CD14-positive monocyte (primary cell): ENCODE measurements at regions not wholly inside any gene's neighbourhood (a gene's known extent, or its start where the extent isn't known, plus 50 kb on each side); places are given as distances from the start of the nearest gene placed in this dataset.

Experiments
- DNase-seq, 3 donors: peaks; one replicate each; pipeline ENCODE4 v3.0.0-alpha.2; 2011 to 2022
- H2AFZ ChIP-seq: 2 replicates; pipeline ENCODE4 v1.6.0; 2012; ENCODE audit warnings: mild to moderate bottlenecking, low read depth, low read length, inconsistent platforms; ENCODE audit not compliant: insufficient read depth, poor library complexity, severe bottlenecking
- H3K27ac ChIP-seq, 2 donors: 1 replicate in 1 of 2; 2 replicates in 1 of 2; pipeline ENCODE4 v1.5.1; 2012 to 2013; ENCODE audit warnings: low read length in 2 of 2, control low read depth in 1 of 2, inconsistent platforms in 1 of 2, low read depth in 1 of 2, mild to moderate bottlenecking in 1 of 2
- H3K27me3 ChIP-seq, 2 donors: one replicate each; pipeline versions ENCODE4 v1.6.0 to v1.6.1; 2011 to 2013; ENCODE audit warnings: low read length in 2 of 2; ENCODE audit not compliant: control insufficient read depth in 2 of 2, insufficient read depth in 2 of 2
- H3K36me3 ChIP-seq, 2 donors: replicated peaks in 1 of 2; 1 replicate in 1 of 2; 2 replicates in 1 of 2; pipeline versions ENCODE4 v1.5.1 to v1.6.1; 2012 to 2013; ENCODE audit warnings: low read length in 2 of 2, control low read depth in 1 of 2, inconsistent platforms in 1 of 2, mild to moderate bottlenecking in 1 of 2; ENCODE audit not compliant: insufficient read depth in 2 of 2, control insufficient read depth in 1 of 2
- H3K4me1 ChIP-seq, 2 donors: 1 replicate in 1 of 2; 2 replicates in 1 of 2; pipeline versions ENCODE4 v1.5.1 to v1.6.1; 2012 to 2013; ENCODE audit warnings: low read length in 2 of 2, control low read depth in 1 of 2, inconsistent platforms in 1 of 2, mild to moderate bottlenecking in 1 of 2, moderate library complexity in 1 of 2; ENCODE audit not compliant: insufficient read depth in 2 of 2, control insufficient read depth in 1 of 2
- H3K4me2 ChIP-seq: replicated peaks from 2 replicates; pipeline ENCODE3; 2012; ENCODE audit warnings: low read length, moderate library complexity, mild to moderate bottlenecking; ENCODE audit not compliant: poor library complexity, severe bottlenecking; ENCODE audit errors: extremely low read depth
- H3K4me3 ChIP-seq, 3 experiments: fragments of 200-600 bp in 1 of 3; sonication (generic) in 1 of 3; replicated peaks in 1 of 3; 1 replicate in 2 of 3; 2 replicates in 1 of 3; pipeline ENCODE4 v1.5.1; 2011 to 2013; ENCODE audit warnings: low read length in 3 of 3, mild to moderate bottlenecking in 3 of 3, control low read depth in 2 of 3, low read depth in 2 of 3, inconsistent platforms in 1 of 3, moderate library complexity in 1 of 3
- H3K79me2 ChIP-seq: 2 replicates; pipeline ENCODE4 v1.6.0; 2012; ENCODE audit warnings: mild to moderate bottlenecking, control low read depth, inconsistent platforms, low read length, moderate library complexity; ENCODE audit not compliant: insufficient read depth
- H3K9ac ChIP-seq: 2 replicates; pipeline ENCODE4 v1.6.0; 2017; ENCODE audit warnings: low read length, mild to moderate bottlenecking; ENCODE audit not compliant: insufficient read depth, poor library complexity, severe bottlenecking
- H3K9me3 ChIP-seq, 2 donors: replicated peaks in 1 of 2; 1 replicate in 1 of 2; 2 replicates in 1 of 2; pipeline versions ENCODE4 v1.5.1 to v1.6.1; 2012 to 2013; ENCODE audit warnings: low read length in 2 of 2, control low read depth in 1 of 2; ENCODE audit not compliant: control insufficient read depth in 1 of 2, insufficient read depth in 1 of 2
- H4K20me1 ChIP-seq: 2 replicates; pipeline ENCODE4 v1.6.0; 2012; ENCODE audit warnings: mild to moderate bottlenecking, low read length, control low read depth, moderate library complexity; ENCODE audit not compliant: insufficient read depth
- H3K27ac Mint-ChIP-seq, 7 donors: one replicate each; pipeline ENCODE4 v1.8.0; 2020; ENCODE audit warnings: mild to moderate bottlenecking in 7 of 7, mixed read lengths in 7 of 7, moderate library complexity in 6 of 7, inconsistent platforms in 2 of 7
- H3K27me3 Mint-ChIP-seq, 3 donors: one replicate each; pipeline ENCODE4 v1.8.0; 2021 to 2022; ENCODE audit warnings: low read depth in 3 of 3, mild to moderate bottlenecking in 3 of 3, mixed read lengths in 3 of 3, moderate library complexity in 3 of 3, inconsistent platforms in 1 of 3
- H3K36me3 Mint-ChIP-seq, 2 donors: one replicate each; pipeline ENCODE4 v1.8.0; 2020; ENCODE audit warnings: mixed read lengths in 2 of 2, inconsistent platforms in 1 of 2, mild to moderate bottlenecking in 1 of 2
- H3K4me1 Mint-ChIP-seq: one replicate; pipeline ENCODE4 v1.8.0; 2020; ENCODE audit warnings: mild to moderate bottlenecking, mixed read lengths
- H3K4me3 Mint-ChIP-seq, 2 donors: one replicate each; pipeline ENCODE4 v1.8.0; 2020; ENCODE audit warnings: mild to moderate bottlenecking in 2 of 2, mixed read lengths in 2 of 2, moderate library complexity in 1 of 2
- H3K9me3 Mint-ChIP-seq, 7 donors: one replicate each; pipeline ENCODE4 v1.8.0; 2020 to 2022; ENCODE audit warnings: mixed read lengths in 7 of 7, mild to moderate bottlenecking in 6 of 7, moderate library complexity in 6 of 7, inconsistent platforms in 2 of 7
- CTCF ChIP-seq: fragments of 200-600 bp; IDR thresholded peaks from one replicate; pipeline ENCODE4 v1.8.0; 2022; ENCODE audit warnings: antibody characterized with exemption, mild to moderate bottlenecking
- WGBS: methylation state at CpG from one replicate; pipeline ENCODE4 v1.1.5; 2013; ENCODE audit warnings: missing lambda C conversion rate; ENCODE audit not compliant: insufficient coverage; 5-methylcytosine and 5-hydroxymethylcytosine counted together
- intact Hi-C, 2 donors: fragments of 100-400 bp; cut with micrococcal nuclease; formaldehyde crosslinking; loops; one replicate each; pipeline versions ENCODE4 v1.15.0 to v1.15.1; 2023

DNA sequence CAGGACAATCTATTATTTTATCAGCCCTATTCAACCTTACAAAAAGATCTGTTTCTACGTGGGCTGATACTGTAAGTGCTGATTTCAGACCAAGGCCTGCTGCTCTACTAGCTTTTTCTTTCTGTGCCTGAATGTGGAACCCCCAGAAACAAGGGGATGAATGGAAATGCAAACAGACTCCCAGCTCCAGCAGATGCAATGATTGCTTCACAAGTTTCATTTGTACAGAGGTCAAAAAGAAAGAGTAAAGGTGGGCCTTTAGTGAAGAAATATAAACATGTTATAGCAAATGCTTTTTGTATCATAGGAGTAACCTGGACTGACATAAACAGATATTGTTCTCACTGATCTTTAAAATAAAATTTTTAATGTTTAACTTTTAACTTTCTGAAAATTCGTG, 130.2 kb upstream of the SLC25A13 start:
- Histone ChIP-seq H3K4me2 (no peak overlapping the region), H3K79me2 (no peaks in the 10 kb centered on the region), H3K36me3 (no peaks in the 10 kb centered on the region), H2AFZ (no peak overlapping the region), H3K4me3 (no peak overlapping the region), H3K9me3 (peaks cover 0 to 5% of the 10 kb centered on the region in 2 donors), H3K27ac (no peak overlapping the region), H4K20me1 (no peaks in the 10 kb centered on the region), H3K27me3 (no peaks in the 10 kb centered on the region), H3K9ac (no peak overlapping the region), H3K4me1 (no peaks in the 10 kb centered on the region)
- intact Hi-C loops = no loop called here
- no peak overlapping the region for H3K4me3 Mint-ChIP-seq
- no peak for DNase-seq
- no peaks in the 10 kb centered on the region for H3K36me3 Mint-ChIP-seq
- no peaks in the 10 kb centered on the region for H3K27me3 Mint-ChIP-seq
- TF ChIP-seq CTCF = no peak
- no peak overlapping the region for H3K27ac Mint-ChIP-seq
- WGBS = 100% methylated on average over 1 of the region's 2 CpGs
- peaks cover 0 to 7% (median under 1%) of the 10 kb centered on the region in 7 donors for H3K9me3 Mint-ChIP-seq
- no peaks in the 10 kb centered on the region for H3K4me1 Mint-ChIP-seq

DNA sequence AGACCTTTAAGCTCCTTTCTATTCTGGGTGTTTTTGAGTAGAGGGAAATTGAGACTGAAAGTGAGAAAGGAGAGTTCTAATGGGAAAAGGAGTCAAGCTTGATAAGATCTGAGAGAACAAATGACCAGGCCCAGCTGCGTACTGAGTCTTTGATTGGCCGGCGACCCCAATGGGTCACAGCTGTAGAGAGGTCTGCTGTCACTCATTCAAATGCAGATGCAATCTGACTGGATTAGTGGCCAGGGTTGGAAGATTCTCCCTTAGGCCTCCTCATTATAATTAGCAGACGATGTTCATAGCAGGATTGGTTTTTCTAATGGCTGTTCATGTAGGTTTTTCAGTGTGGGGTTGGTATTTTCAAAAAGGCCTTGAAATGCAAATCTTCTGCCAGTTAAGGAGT, 127.2 kb upstream of the SLC25A13 start:
- intact Hi-C loops = no loop called here
- WGBS = 100% methylated on average over 1 of the region's 4 CpGs

More for the DNA sequence above, 127.2 kb upstream of the SLC25A13 start:
- peaks cover 0 to 5% (median 0%) of the 10 kb centered on the region in 7 donors for H3K9me3 Mint-ChIP-seq
- no peak overlapping the region for H3K9ac ChIP-seq
- H3K79me2 ChIP-seq = no peaks in the 10 kb centered on the region
- no peaks in the 10 kb centered on the region for H3K4me1 Mint-ChIP-seq
- no peaks in the 10 kb centered on the region for H3K4me1 ChIP-seq
- H3K9me3 ChIP-seq = no peaks in the 10 kb centered on the region
- no peak overlapping the region for H3K27ac ChIP-seq
- peaks cover 0 to 2% (median 2%) of the 10 kb centered on the region in 3 donors for H3K27me3 Mint-ChIP-seq
- H3K27ac Mint-ChIP-seq = no peak overlapping the region
- TF ChIP-seq CTCF = no peak
- no peaks in the 10 kb centered on the region for H4K20me1 ChIP-seq
- no peak overlapping the region for H3K4me3 ChIP-seq
- no peak overlapping the region for H2AFZ ChIP-seq
- no peak for DNase-seq
- no peak overlapping the region for H3K4me3 Mint-ChIP-seq
- H3K36me3 ChIP-seq = no peaks in the 10 kb centered on the region
- no peaks in the 10 kb centered on the region for H3K27me3 ChIP-seq
- no peaks in the 10 kb centered on the region for H3K36me3 Mint-ChIP-seq
- H3K4me2 ChIP-seq = no peak overlapping the region
